ENCODE measurements at regions not wholly inside any gene's neighbourhood (a gene's known extent, or its start where the extent isn't known, plus 50 kb on each side); places are given as distances from the start of the nearest gene placed in this dataset.

DNA sequence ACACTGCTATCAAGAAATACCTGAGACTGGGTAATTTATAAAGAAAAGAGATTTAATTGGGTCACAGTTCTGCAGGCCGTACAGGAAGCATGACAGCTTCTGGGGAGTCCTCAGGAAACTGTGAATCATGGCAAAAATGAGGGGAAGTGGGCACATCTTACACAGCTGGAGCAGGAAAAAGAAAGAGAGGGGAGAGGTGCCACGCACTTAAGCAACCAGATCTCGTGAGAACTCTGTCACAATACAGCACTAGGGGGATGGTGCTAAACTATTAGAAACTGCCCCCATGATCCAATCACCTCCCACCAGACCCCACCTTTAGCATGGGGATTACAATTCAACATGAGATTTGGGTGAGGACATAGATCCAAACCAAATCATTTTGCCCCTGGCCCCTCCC is 105.5 kb upstream of the CPLX2 start:
- ChIA-PET POLR2A (no interaction called here), CTCF (no interaction called here)
- H3K4me1 Mint-ChIP-seq (ENCODE audit: low read depth), result peaks cover 7% of the 10 kb centered on the region
- no peak overlapping the region for H3K27ac Mint-ChIP-seq
- ATAC-seq, result peak; percentile 56
- H3K4me3 Mint-ChIP-seq, result no peak overlapping the region
- H3K27me3 Mint-ChIP-seq, result peaks cover 15% of the 10 kb centered on the region
- intact Hi-C loops (cut with micrococcal nuclease), result no loop called here
- H3K36me3 Mint-ChIP-seq (ENCODE audit: low read depth), result peaks cover 4% of the 10 kb centered on the region
- DNase-seq, result peak; percentile 32
- peaks cover 8% of the 10 kb centered on the region for H3K9me3 Mint-ChIP-seq
- TF ChIP-seq CTCF (IDR thresholded peaks at IDR 0.05), result no peak

DNA sequence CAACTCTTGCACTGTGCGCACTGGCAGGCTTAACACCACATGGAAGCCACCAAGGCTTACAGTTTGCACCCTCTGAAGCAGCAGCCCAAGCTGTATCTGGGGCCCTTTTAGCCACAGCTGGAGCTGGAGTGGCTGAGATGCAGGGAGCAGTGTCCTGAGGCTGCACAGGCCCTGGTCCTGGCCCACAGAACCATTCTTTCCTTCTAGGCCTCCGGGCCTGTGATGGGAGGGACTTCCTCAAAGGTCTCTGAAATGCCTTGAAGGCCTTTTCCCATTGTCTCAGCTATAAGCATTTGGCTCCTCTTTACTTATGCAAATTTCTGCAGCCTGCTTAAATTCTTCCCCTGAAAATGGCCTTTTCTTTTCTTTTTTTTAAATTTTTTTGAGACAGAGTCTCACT is 104.4 kb upstream of the CPLX2 start:
- Mint-ChIP-seq H3K4me1 (ENCODE audit: low read depth) (peaks cover 7% of the 10 kb centered on the region), H3K4me3 (no peak overlapping the region), H3K9me3 (peaks cover 8% of the 10 kb centered on the region), H3K36me3 (ENCODE audit: low read depth) (peaks cover 4% of the 10 kb centered on the region), H3K27me3 (peaks cover 22% of the 10 kb centered on the region), H3K27ac (no peak overlapping the region)
- no peak for TF ChIP-seq CTCF (IDR thresholded peaks at IDR 0.05)
- ChIA-PET CTCF (no interaction called here), POLR2A (interaction anchor here (0.7 kb wide), 1 partner anchor 64 kb away, joined by 3 read pairs; no protein-coding TSS in a partner anchor)
- DNase-seq (no peak), ATAC-seq (no peak)
- intact Hi-C loops (cut with micrococcal nuclease), result no loop called here

GRCh38 chr5:175772747-175773533 is 98.4 kb upstream of the CPLX2 start:
- intact Hi-C loops (cut with micrococcal nuclease), result no loop called here

DNA sequence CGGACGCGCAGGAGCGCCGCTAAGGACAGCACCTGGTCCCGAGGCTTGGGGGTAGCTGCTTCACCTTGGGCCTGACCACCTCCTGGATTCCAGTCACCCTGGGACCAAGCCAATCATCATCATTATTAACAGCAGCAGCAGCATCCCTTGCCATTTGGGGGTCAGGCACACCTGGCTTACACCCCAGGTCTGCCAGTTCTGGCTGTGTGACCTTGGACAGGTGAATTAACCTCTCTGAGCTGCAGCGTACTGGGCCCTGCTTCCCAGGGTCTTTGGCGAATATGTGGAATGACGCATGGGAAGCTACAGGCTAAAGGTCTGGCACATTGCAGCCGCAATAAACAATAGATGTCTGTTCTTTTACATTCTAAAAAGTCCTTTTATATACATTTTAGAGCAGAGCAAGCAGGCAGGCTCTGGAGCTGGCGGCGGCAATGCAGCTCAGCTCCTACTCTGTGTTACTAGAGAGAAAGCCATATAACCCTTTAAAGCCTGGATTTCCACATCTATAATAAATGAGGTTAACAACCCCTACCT is 97.8 kb upstream of the CPLX2 start:
- ATAC-seq, result no peak
- no peak for DNase-seq
- ChIA-PET CTCF (no interaction called here), POLR2A (no interaction called here)
- TF ChIP-seq CTCF (IDR thresholded peaks at IDR 0.05), result no peak
- H3K9me3 Mint-ChIP-seq, result no peaks in the 10 kb centered on the region
- H3K36me3 Mint-ChIP-seq (ENCODE audit: low read depth), result no peaks in the 10 kb centered on the region
- intact Hi-C loops (cut with micrococcal nuclease), result no loop called here
- no peaks in the 10 kb centered on the region for H3K4me1 Mint-ChIP-seq (ENCODE audit: low read depth)
- no peak overlapping the region for H3K4me3 Mint-ChIP-seq
- H3K27ac Mint-ChIP-seq, result no peak overlapping the region
- H3K27me3 Mint-ChIP-seq, result peaks cover 39% of the 10 kb centered on the region

More at GRCh38 chr5:175772747-175773533, 98.4 kb upstream of the CPLX2 start:
- H3K27me3 Mint-ChIP-seq, result peaks cover 39% of the 10 kb centered on the region
- H3K9me3 Mint-ChIP-seq, result peaks cover under 1% of the 10 kb centered on the region
- no peaks in the 10 kb centered on the region for H3K4me1 Mint-ChIP-seq (ENCODE audit: low read depth)
- ATAC-seq, result no peak
- ChIA-PET POLR2A (no interaction called here), CTCF (interaction anchor here (1.6 kb wide), 1 partner anchor 36 kb away, joined by 4 read pairs; no protein-coding TSS in a partner anchor)
- no peak overlapping the region for H3K4me3 Mint-ChIP-seq
- TF ChIP-seq CTCF (IDR thresholded peaks at IDR 0.05), result no peak
- no peak for DNase-seq
- H3K36me3 Mint-ChIP-seq (ENCODE audit: low read depth), result no peaks in the 10 kb centered on the region
- H3K27ac Mint-ChIP-seq, result no peak overlapping the region

- Mint-ChIP-seq H3K36me3 (ENCODE audit: low read depth) (no peaks in the 10 kb centered on the region), H3K9me3 (no peaks in the 10 kb centered on the region), H3K4me3 (no peak overlapping the region), H3K27me3 (peaks cover 39% of the 10 kb centered on the region), H3K27ac (no peak overlapping the region), H3K4me1 (ENCODE audit: low read depth) (no peaks in the 10 kb centered on the region)
- CTCF ChIA-PET, result interaction anchor here (1.5 kb wide), 1 partner anchor 46 kb away, joined by 3 read pairs; no protein-coding TSS in a partner anchor
- TF ChIP-seq CTCF (IDR thresholded peaks at IDR 0.05), result no peak
- POLR2A ChIA-PET, result no interaction called here
- DNase-seq (no peak), ATAC-seq (no peak)
- intact Hi-C loops (cut with micrococcal nuclease), result no loop called here
Measured at GRCh38 chr5:175775416-175775815, 96.0 kb upstream of the CPLX2 start.
